ENCODE measurements at regions not wholly inside any gene's neighbourhood (a gene's known extent, or its start where the extent isn't known, plus 50 kb on each side); places are given as distances from the start of the nearest gene placed in this dataset.

GRCh38 chr15:29345549-29346525 is 76.2 kb upstream of the NSMCE3 start:
- TF ChIP-seq, protein P1, sequence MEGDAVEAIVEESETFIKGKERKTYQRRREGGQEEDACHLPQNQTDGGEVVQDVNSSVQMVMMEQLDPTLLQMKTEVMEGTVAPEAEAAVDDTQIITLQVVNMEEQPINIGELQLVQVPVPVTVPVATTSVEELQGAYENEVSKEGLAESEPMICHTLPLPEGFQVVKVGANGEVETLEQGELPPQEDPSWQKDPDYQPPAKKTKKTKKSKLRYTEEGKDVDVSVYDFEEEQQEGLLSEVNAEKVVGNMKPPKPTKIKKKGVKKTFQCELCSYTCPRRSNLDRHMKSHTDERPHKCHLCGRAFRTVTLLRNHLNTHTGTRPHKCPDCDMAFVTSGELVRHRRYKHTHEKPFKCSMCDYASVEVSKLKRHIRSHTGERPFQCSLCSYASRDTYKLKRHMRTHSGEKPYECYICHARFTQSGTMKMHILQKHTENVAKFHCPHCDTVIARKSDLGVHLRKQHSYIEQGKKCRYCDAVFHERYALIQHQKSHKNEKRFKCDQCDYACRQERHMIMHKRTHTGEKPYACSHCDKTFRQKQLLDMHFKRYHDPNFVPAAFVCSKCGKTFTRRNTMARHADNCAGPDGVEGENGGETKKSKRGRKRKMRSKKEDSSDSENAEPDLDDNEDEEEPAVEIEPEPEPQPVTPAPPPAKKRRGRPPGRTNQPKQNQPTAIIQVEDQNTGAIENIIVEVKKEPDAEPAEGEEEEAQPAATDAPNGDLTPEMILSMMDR (IDR thresholded peaks at IDR 0.05), result no peak
- no peak for TF ChIP-seq POLR2A (IDR thresholded peaks at IDR 0.05)
